ENCODE measurements at regions not wholly inside any gene's neighbourhood (a gene's known extent, or its start where the extent isn't known, plus 50 kb on each side); places are given as distances from the start of the nearest gene placed in this dataset.

DNA sequence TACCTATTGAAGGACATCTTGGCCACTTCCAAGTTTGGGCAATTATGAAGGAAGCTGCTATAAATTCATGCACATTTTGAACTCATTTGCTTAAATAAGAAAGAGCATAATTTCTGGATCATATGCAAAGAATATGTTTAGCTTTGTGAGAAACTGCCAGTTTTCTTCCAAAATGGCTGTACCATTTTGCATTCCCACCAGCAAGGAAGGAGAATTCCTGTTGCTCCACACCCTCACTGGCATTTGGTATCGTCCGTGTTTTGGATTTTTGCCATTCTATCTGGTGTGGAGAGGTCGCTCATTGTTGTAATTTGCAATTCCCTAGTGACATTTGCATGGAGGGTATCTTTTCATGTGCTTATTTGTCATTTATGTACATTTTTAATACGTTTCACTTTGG, 339.3 kb downstream of the DAD1 start:
- Histone ChIP-seq H3K4me1 (ENCODE audit: control insufficient read depth in 1 of 2, insufficient read depth in 2 of 2, low read length in 2 of 2) (no peaks in the 10 kb centered on the region), H3K9ac (ENCODE audit: low read length) (no peak overlapping the region), H3K36me3 (ENCODE audit: control insufficient read depth in 1 of 2, insufficient read depth in 2 of 2, low read length in 2 of 2) (no peaks in the 10 kb centered on the region), H3K4me3 (replicated peaks in 1 of 2; ENCODE audit: low read depth in 1 of 2, low read length in 2 of 2) (no peak overlapping the region), H3K9me2 (ENCODE audit: insufficient read depth) (no peaks in the 10 kb centered on the region), H4K20me1 (ENCODE audit: insufficient read depth) (no peaks in the 10 kb centered on the region), H3K27ac (ENCODE audit: low read depth, low read length) (no peak overlapping the region), H3K27me3 (ENCODE audit: insufficient read depth, low read length) (peaks cover 22% of the 10 kb centered on the region; the same call in 1 of the 2 replicates), H3K79me2 (ENCODE audit: insufficient read depth, low read length) (no peaks in the 10 kb centered on the region), H2AFZ (ENCODE audit: low read depth, low read length, poor library complexity, severe bottlenecking) (no peak overlapping the region), H3K4me2 (ENCODE audit: low read length) (no peak overlapping the region), H3K9me3 (ENCODE audit: control insufficient read depth in 1 of 2, insufficient read depth in 1 of 2, low read depth in 1 of 2, low read length in 2 of 2) (no peaks in the 10 kb centered on the region)
- no TSS peak for BruUV-seq (replicated peaks)
- RAD21 ChIA-PET (ENCODE audit: low non-redundant PET in 1 of 2, low total read pairs in 2 of 2, uncharacterized antibody in 2 of 2, unreplicated experiment in 2 of 2) = no interaction called here
- CTCF ChIA-PET = interaction anchor here (1.0 to 1.3 kb wide), 2 partner anchors 28 to 125 kb away, joined by 3 read pairs; no protein-coding TSS in a partner anchor
- ATAC-seq = no peak
- POLR2A ChIA-PET = no interaction called here
- no peak for TF ChIP-seq EGR1 (IDR thresholded peaks at IDR 0.05; ENCODE audit: low read depth)
- no peak for TF ChIP-seq ELF1 (IDR thresholded peaks at IDR 0.05; ENCODE audit: borderline replicate concordance, low read depth)
- no peak for TF ChIP-seq SIN3A (IDR thresholded peaks at IDR 0.05; ENCODE audit: low read depth)
- no peak for TF ChIP-seq MAX (IDR thresholded peaks at IDR 0.05)
- TF ChIP-seq REST (IDR thresholded peaks at IDR 0.05; ENCODE audit: low read depth) = no peak
- no peak for TF ChIP-seq ZFX (IDR thresholded peaks at IDR 0.05)
- TF ChIP-seq POLR2AphosphoS5 (IDR thresholded peaks at IDR 0.05; ENCODE audit: low read depth, low read length) = no peak
- no peak for TF ChIP-seq EZH2 (IDR thresholded peaks at IDR 0.05)
- no peak for TF ChIP-seq EZH2phosphoT487 (IDR thresholded peaks at IDR 0.05; ENCODE audit: borderline replicate concordance)
- TF ChIP-seq CBX3 (IDR thresholded peaks at IDR 0.05; ENCODE audit: low read depth) = no peak
- TF ChIP-seq YY1 (IDR thresholded peaks at IDR 0.05; ENCODE audit: extremely low read depth, insufficient replicate concordance, low read depth, low read length) = no peak
- no peak for DNase-seq (ENCODE audit: low read depth, low spot score)
- intact Hi-C loops (cut with micrococcal nuclease) = no loop called here
